ENCODE measurements at regions not wholly inside any gene's neighbourhood (a gene's known extent, or its start where the extent isn't known, plus 50 kb on each side); places are given as distances from the start of the nearest gene placed in this dataset.

- Histone ChIP-seq H3K4me2 (ENCODE audit: low read length) (no peak overlapping the region), H3K27me3 (ENCODE audit: control insufficient read depth, low read length) (no peaks in the 10 kb centered on the region), H3K27ac (ENCODE audit: low read depth, low read length) (no peak overlapping the region), H3F3A (ENCODE audit: control insufficient read depth, insufficient read depth) (no peaks in the 10 kb centered on the region), H4K20me1 (ENCODE audit: control insufficient read depth, insufficient read depth, low read depth, low read length) (no peaks in the 10 kb centered on the region), H3K36me3 (ENCODE audit: control insufficient read depth, low read length) (no peaks in the 10 kb centered on the region), H3K4me3 (ENCODE audit: low read length) (no peak overlapping the region), H3K9me2 (replicated peaks; ENCODE audit: control insufficient read depth, low read length) (no peaks in the 10 kb centered on the region), H3K4me1 (ENCODE audit: control insufficient read depth, low read length) (no peaks in the 10 kb centered on the region), H3K79me2 (ENCODE audit: control insufficient read depth, low read length) (no peaks in the 10 kb centered on the region), H3K9me3 (ENCODE audit: control insufficient read depth, insufficient read depth, low read length) (no peaks in the 10 kb centered on the region)
- no peak for TF ChIP-seq CTCF (IDR thresholded peaks at IDR 0.05; ENCODE audit: low read depth, low read length, poor library complexity, severe bottlenecking)
- no peak for TF ChIP-seq EZH2phosphoT487 (IDR thresholded peaks at IDR 0.05; ENCODE audit: borderline replicate concordance, low read length)
These were observed 220.0 kb downstream of the TEX29 start for GRCh38 chr13:111540486-111540885.

GRCh38 chr13:111541345-111541744 is 220.9 kb downstream of the TEX29 start:
- Histone ChIP-seq H3K9me3 (ENCODE audit: control insufficient read depth, insufficient read depth, low read length) (no peaks in the 10 kb centered on the region; the same call in 1 of the 2 replicates), H3K4me2 (ENCODE audit: low read length) (no peak overlapping the region), H3K4me1 (ENCODE audit: control insufficient read depth, low read length) (no peaks in the 10 kb centered on the region), H3F3A (ENCODE audit: control insufficient read depth, insufficient read depth) (no peaks in the 10 kb centered on the region), H4K20me1 (ENCODE audit: control insufficient read depth, insufficient read depth, low read depth, low read length) (no peaks in the 10 kb centered on the region), H3K9me2 (replicated peaks; ENCODE audit: control insufficient read depth, low read length) (no peaks in the 10 kb centered on the region), H3K27ac (ENCODE audit: low read depth, low read length) (no peak overlapping the region), H3K36me3 (ENCODE audit: control insufficient read depth, low read length) (no peaks in the 10 kb centered on the region), H3K27me3 (ENCODE audit: control insufficient read depth, low read length) (no peaks in the 10 kb centered on the region), H3K4me3 (ENCODE audit: low read length) (no peak overlapping the region), H3K79me2 (ENCODE audit: control insufficient read depth, low read length) (no peaks in the 10 kb centered on the region)
- TF ChIP-seq CTCF (IDR thresholded peaks at IDR 0.05; ENCODE audit: low read depth, low read length, poor library complexity, severe bottlenecking) (no peak), EZH2phosphoT487 (IDR thresholded peaks at IDR 0.05; ENCODE audit: borderline replicate concordance, low read length) (no peak)

GRCh38 chr13:111541752-111542529 is 221.5 kb downstream of the TEX29 start:
- no peaks in the 10 kb centered on the region for H3K9me2 ChIP-seq (replicated peaks; ENCODE audit: control insufficient read depth, low read length)
- H3F3A ChIP-seq (ENCODE audit: control insufficient read depth, insufficient read depth), result no peaks in the 10 kb centered on the region
- no peak for TF ChIP-seq EZH2phosphoT487 (IDR thresholded peaks at IDR 0.05; ENCODE audit: borderline replicate concordance, low read length)
- no peak for TF ChIP-seq CTCF (IDR thresholded peaks at IDR 0.05; ENCODE audit: low read depth, low read length, poor library complexity, severe bottlenecking)
- H3K27ac ChIP-seq (ENCODE audit: low read depth, low read length), result no peak overlapping the region
- no peaks in the 10 kb centered on the region for H3K27me3 ChIP-seq (ENCODE audit: control insufficient read depth, low read length)
- no peaks in the 10 kb centered on the region for H3K4me1 ChIP-seq (ENCODE audit: control insufficient read depth, low read length)
- no peak overlapping the region for H3K4me2 ChIP-seq (ENCODE audit: low read length)
- H3K79me2 ChIP-seq (ENCODE audit: control insufficient read depth, low read length), result no peaks in the 10 kb centered on the region
- no peaks in the 10 kb centered on the region for H4K20me1 ChIP-seq (ENCODE audit: control insufficient read depth, insufficient read depth, low read depth, low read length)
- no peaks in the 10 kb centered on the region; the same call in 1 of the 2 replicates for H3K9me3 ChIP-seq (ENCODE audit: control insufficient read depth, insufficient read depth, low read length)
- H3K4me3 ChIP-seq (ENCODE audit: low read length), result no peak overlapping the region
- H3K36me3 ChIP-seq (ENCODE audit: control insufficient read depth, low read length), result no peaks in the 10 kb centered on the region

All from DOHH2 (cell line).